Lower lobe of right lung (tissue), 2 donors: ENCODE measurements at regions not wholly inside any gene's neighbourhood (a gene's known extent, or its start where the extent isn't known, plus 50 kb on each side); places are given as distances from the start of the nearest gene placed in this dataset.

Source experiments
- ATAC-seq, 2 donors: fragments of 200-7000 bp; cut with Tn5 transposase; one replicate each; pipeline ENCODE4 v1.9.1; 2020 to 2022; ENCODE audit warnings: mild to moderate bottlenecking in 2 of 2, moderate library complexity in 2 of 2
- DNase-seq: peaks from one replicate; pipeline ENCODE4 v3.0.0-alpha.2; 2020
- H3K27ac ChIP-seq: fragments of 200-600 bp; one replicate; pipeline ENCODE4 v1.8.0; 2022
- H3K27me3 ChIP-seq: fragments of 200-600 bp; one replicate; pipeline ENCODE4 v1.8.0; 2022; ENCODE audit warnings: low read depth
- H3K36me3 ChIP-seq: fragments of 200-600 bp; one replicate; pipeline ENCODE4 v1.8.0; 2022; ENCODE audit warnings: mild to moderate bottlenecking
- H3K4me1 ChIP-seq: fragments of 200-600 bp; one replicate; pipeline ENCODE4 v1.8.0; 2022
- H3K4me3 ChIP-seq: fragments of 200-600 bp; one replicate; pipeline ENCODE4 v1.8.0; 2022; ENCODE audit warnings: mild to moderate bottlenecking
- H3K9me3 ChIP-seq: fragments of 200-600 bp; one replicate; pipeline ENCODE4 v1.8.0; 2022
- intact Hi-C: fragments of 100-400 bp; cut with DNase I; formaldehyde crosslinking; loops from one replicate; pipeline ENCODE4 v1.11.0; 2022
- TF ChIP-seq, protein P1 (sequence below): fragments of 200-600 bp; IDR thresholded peaks from one replicate; pipeline ENCODE4 v1.8.0; 2022; ENCODE audit warnings: antibody characterized with exemption, mild to moderate bottlenecking
- donor health status: DM: no; HTN: yes; CAD: no; lungs with severe emphysema.

- TF ChIP-seq, protein P1, sequence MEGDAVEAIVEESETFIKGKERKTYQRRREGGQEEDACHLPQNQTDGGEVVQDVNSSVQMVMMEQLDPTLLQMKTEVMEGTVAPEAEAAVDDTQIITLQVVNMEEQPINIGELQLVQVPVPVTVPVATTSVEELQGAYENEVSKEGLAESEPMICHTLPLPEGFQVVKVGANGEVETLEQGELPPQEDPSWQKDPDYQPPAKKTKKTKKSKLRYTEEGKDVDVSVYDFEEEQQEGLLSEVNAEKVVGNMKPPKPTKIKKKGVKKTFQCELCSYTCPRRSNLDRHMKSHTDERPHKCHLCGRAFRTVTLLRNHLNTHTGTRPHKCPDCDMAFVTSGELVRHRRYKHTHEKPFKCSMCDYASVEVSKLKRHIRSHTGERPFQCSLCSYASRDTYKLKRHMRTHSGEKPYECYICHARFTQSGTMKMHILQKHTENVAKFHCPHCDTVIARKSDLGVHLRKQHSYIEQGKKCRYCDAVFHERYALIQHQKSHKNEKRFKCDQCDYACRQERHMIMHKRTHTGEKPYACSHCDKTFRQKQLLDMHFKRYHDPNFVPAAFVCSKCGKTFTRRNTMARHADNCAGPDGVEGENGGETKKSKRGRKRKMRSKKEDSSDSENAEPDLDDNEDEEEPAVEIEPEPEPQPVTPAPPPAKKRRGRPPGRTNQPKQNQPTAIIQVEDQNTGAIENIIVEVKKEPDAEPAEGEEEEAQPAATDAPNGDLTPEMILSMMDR: no peak
- Histone ChIP-seq H3K36me3 (no peaks in the 10 kb centered on the region), H3K9me3 (no peaks in the 10 kb centered on the region), H3K4me3 (no peak overlapping the region), H3K4me1 (no peaks in the 10 kb centered on the region), H3K27ac (no peak overlapping the region), H3K27me3 (no peaks in the 10 kb centered on the region)
- DNase-seq: no peak
- intact Hi-C loops: no loop called here
- no peak for ATAC-seq
Measured at GRCh38 chr13:108435393-108436149, 166.1 kb downstream of the TNFSF13B start.

DNA sequence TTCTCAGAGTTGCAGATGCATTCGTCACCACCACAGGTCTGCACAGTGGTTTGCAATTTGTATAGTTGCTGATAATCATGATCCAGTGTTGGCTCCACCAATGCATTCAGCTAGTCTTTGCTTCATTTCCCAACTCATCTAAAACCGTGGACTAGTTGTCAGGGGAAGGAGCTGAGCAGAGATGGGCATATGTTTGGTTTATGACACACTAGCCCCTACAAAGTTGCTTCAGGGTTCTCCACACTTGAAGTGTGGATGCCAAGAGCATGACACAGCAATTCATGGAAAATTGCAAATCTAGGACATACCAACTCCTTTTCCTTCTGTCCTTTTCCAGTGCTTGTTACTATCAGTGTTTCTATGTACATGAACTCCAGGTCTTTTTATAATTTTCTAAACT lies 168.0 kb downstream of the TNFSF13B start:
- intact Hi-C loops: no loop called here
- ATAC-seq (no peak), DNase-seq (no peak)
- H3K9me3 ChIP-seq: no peaks in the 10 kb centered on the region
- no peaks in the 10 kb centered on the region for H3K27me3 ChIP-seq
- no peaks in the 10 kb centered on the region for H3K36me3 ChIP-seq
- H3K27ac ChIP-seq: no peak overlapping the region
- TF ChIP-seq, protein P1: no peak
- H3K4me1 ChIP-seq: no peaks in the 10 kb centered on the region
- H3K4me3 ChIP-seq: no peak overlapping the region

DNA sequence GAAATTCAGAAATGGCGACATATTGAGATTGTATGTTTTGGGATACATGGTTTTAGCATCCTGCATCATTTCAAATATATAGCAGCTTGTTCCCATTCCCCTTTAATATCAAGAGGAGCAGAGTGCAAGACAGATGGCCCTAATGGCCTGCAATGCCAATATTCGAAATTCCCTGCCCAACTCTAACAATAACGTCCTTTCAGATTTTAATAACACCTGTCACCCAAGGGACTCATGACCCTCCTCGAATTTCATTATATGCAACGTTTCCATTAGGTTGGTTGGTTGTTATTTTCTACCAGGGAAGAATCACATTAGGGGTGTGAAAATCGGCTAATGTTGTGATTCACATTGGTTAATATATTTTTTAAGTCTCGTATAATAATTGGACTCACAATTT lies 170.0 kb downstream of the TNFSF13B start:
- ATAC-seq (no peak), DNase-seq (no peak)
- Histone ChIP-seq H3K36me3 (no peaks in the 10 kb centered on the region), H3K9me3 (no peaks in the 10 kb centered on the region), H3K27ac (no peak overlapping the region), H3K4me3 (no peak overlapping the region), H3K4me1 (no peaks in the 10 kb centered on the region), H3K27me3 (no peaks in the 10 kb centered on the region)
- intact Hi-C loops: no loop called here
- TF ChIP-seq, protein P1: no peak

GRCh38 chr13:108444448-108444847 lies 174.9 kb downstream of the TNFSF13B start:
- no peak for ATAC-seq
- Histone ChIP-seq H3K27ac (no peak overlapping the region), H3K4me3 (no peak overlapping the region), H3K27me3 (no peaks in the 10 kb centered on the region), H3K4me1 (no peaks in the 10 kb centered on the region), H3K9me3 (no peaks in the 10 kb centered on the region), H3K36me3 (no peaks in the 10 kb centered on the region)
- intact Hi-C loops: no loop called here
- TF ChIP-seq, protein P1: no peak
- no peak for DNase-seq

DNA sequence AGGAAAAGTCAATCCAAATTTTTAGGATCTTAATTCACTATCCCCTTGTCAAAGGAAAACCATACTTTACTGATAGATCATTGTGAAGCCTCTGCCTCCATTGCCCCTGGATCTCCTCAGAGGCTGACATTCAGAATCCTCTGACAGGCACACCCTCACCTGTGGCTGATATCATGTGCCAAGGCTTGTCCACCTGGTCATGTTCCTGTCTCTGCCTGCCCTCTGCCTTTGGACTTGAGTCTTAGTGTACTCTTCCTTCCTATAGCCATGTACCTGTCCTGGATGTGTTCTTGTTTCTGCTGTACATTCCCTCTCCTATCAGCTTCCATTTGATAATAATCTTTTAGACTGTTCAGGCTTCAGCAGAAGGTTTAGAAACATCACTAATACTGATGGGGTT lies 179.4 kb downstream of the TNFSF13B start:
- ATAC-seq: no peak
- TF ChIP-seq, protein P1: no peak

More for the DNA sequence above, 179.4 kb downstream of the TNFSF13B start:
- no peaks in the 10 kb centered on the region for H3K4me1 ChIP-seq
- intact Hi-C loops: no loop called here
- H3K4me3 ChIP-seq: no peak overlapping the region
- DNase-seq: no peak
- no peaks in the 10 kb centered on the region for H3K9me3 ChIP-seq
- no peaks in the 10 kb centered on the region for H3K36me3 ChIP-seq
- no peaks in the 10 kb centered on the region for H3K27me3 ChIP-seq
- no peak overlapping the region for H3K27ac ChIP-seq
